ENCODE measurements at regions not wholly inside any gene's neighbourhood (a gene's known extent, or its start where the extent isn't known, plus 50 kb on each side); places are given as distances from the start of the nearest gene placed in this dataset.
A peak's percentile ranks its signal among the peaks of the same experiment; 100 is the strongest.

DNA sequence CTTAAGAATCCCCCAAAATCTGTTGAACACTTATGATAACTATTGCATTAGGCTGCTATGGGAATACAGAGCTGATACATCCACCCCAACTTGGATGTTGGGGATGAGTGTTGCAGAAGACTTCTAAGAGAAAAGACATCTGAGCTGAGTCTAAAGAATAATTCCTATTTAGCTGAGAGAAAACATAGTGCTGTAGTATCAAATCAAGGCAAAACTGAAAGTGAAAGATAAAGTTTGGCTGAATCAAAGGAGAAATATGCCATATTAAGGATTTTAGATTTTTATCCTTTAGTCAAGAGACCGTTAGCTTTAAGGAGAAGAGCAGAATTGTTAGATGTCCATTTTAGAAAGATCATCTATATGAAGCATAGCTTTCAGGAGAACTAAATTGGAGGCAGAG is 726.9 kb upstream of the PTBP2 start:
- DNase-seq = no peak

DNA sequence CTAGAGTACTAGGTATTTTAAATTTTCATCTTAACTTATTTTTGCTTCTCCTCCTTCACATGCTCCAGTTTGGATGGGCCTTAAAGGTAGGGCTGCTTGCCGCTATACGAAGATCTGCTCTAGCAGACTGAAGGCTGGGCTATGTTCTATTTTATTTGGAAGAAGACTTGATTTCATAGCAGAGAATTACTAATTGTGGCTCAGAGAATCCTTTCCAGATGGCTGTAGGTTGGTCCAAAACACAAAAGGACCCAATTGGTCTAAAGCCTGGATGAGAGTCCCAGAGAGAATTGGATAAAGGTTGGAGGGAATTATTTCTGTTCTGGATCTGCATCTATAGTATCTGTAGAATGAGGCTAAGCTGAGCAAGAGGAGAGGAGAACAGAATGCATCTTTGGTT is 719.4 kb upstream of the PTBP2 start:
- DNase-seq = peak in 2 of 3 donors; percentile 6 to 34

DNA sequence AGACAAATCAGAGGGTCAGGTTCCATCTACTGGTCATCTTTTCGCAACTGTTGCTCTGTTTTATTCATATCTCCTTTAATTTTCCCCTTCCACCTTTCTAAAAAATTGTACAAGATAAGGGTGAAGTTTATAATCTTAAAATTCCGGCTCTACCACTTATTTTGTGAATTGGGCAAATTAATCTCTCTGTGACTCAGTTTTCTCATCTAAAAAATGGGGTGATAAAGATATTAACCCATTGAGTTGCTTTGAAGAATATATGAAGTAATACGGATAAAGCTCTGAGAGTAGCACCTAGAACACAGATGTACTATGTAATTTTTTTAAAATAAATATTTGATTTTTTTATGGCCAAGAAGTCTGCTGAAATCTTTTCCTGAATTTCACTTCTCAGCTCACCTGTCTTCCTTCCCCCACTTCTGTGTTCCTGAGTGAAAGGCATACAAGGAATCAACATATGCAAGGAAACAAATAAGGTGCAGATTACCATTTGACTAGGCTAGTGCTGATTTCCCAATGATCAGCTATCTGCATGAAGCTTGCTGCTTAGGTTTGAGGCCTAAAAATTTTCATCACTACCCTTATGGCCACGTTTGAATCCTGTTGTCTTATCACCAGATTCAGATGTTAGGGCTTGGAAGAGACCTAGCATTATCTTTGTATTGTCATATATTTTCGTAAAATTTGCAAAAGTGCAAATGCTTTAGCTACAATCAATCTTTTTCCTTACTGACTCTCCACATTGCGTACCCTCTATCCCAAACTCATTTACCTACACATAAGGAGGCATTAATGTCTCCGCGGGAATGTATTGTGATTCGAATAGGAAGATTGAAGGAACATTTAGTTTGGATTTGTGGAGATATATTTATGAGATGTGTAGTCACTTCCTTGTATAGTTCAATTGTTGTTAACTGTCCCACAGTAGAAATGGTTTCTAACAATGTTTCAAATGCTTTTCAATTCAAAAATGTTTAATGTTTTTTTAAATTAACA is 718.3 kb upstream of the PTBP2 start:
- DNase-seq = no peak

DNA sequence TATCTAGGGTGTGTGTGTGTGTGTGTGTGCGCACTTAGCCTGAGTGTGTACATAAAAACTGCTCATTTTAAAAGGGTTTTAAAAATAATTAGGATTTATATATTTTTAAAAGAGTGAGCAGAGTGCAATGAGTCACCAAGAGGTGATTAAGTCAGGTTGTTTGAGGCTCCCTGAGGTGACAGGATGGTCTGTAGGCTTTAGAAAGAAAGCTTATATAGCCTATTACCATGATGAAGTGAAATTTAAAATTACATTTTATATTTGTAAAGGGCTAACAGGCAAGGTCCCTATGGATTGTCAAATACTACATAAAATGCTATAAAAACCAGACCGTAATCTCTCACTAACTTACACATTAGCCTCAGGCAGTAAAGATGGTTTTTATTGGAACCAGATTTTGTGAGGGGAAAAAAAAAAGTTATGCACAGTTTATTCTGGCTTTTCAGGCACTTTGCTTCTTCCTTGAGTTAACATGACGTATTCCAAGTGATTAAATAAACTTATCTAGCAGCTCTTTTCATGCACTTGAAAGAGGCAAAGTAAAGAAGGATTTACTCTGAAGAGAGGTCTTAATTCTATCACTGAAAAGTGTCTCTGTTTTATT is 711.7 kb upstream of the PTBP2 start:
- peak in 2 of 3 donors; percentile 7 to 48 for DNase-seq

DNA sequence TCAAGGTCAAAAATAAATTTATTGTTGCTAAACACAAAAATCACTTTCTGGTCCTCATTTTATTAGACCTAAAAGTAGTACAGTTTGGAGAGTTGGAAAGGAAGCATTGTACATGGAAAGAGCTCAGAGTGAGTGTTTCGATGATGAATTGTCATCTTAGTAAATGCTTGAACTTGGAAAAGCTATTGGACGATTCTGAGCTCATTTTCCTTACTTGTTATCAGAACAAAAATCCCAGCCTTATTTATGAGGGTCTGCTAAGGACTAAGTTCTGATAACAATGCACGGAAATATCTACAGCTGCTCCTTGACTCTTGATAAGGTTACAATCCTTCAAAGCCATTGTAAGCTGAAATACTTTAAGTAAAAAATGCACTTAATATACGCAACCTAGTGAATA is 710.0 kb upstream of the PTBP2 start:
- DNase-seq = no peak

DNA sequence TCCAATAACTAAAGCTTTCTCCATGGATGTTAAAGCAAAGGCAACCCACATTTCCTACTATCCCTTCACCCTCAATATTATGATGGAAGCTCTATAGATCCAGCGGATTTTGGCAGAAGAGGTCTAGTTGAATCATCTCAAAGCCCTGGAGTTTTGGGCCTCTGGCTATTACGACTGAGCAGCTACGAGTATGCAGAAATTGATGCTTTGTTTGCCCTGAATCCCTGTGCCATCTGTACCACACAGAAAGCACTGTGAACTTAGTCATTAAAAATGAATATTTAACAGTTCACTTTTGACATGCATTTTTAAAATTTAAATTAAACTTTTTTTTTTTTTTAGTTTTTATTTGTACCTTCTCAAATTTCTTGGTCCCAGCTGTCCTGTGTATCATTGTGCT is 705.4 kb upstream of the PTBP2 start:
- no peak for DNase-seq

DNA sequence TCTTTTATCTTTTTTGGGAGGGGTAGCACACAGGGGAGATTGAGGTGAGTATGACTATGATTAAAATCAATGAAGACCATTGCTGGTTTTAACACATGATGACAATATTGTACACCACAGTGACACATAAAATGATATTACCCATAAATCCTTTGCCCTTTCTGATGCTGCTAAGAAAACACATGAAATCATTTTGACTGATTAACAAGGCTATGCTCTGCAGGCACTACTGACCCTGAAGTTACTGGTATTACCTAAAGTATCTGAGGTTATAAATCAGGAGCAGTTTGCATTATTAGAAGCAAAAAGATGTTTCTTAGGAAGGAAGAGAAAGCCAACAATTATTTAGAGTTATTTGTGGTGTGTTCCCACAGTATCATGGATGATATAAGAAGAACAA is 701.2 kb upstream of the PTBP2 start:
- no peak for DNase-seq

DNA sequence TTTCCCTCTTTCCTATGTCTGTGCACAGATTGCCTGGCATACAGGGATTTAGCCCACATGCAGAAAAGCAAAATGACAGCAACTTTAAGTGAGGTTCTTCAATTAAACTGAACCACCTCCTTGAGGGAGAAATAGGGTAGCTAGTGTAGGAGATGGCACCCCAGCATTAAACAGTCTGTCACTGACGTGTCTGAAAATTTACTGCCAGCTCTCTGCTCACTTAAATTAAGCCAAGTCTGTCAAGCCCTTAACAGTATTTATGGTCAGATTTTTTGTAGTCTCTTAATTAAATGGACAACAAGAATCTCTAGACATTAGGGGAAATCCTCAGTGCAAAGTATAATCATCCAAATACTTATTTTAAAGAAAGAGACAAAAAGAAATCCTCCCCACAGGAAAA is 696.5 kb upstream of the PTBP2 start:
- DNase-seq = no peak

DNA sequence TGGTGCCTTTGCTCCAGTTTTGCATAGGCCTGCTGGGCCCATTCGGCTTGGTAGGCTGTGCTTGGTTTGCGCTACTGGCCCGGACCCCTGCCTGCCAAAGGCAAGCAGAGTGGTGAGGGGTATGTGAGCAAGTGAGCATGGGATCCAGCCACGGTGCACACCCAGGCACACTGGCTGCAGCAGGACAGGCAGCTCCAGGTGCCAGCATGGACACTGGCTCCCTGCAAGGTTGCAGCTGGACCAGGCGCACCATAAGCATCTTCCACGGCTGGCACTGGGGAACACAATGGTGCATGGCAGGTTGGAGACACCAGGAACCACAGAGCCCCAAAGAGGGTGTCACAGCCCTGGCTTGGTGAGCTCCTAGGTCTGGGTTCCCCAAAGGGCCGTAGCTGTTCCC is 693.5 kb upstream of the PTBP2 start:
- DNase-seq = no peak

DNA sequence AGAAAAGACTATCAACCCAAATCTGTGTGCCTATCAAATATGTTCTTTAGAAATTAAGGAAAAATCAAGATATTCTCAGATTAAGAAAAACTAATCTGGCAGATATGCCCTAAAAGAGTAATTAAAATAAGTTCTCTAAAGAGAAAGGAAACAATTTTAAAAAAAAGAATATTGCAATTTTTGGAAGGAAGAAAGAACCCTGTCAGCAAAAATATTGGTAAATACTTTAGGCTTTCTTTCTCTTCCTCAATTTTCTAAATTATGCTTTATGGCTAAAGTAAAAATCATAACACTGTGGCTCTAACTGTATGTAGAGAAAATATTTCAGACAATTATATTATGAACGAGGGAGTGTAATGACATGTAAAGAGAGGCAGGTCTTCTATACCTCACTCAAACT is 691.3 kb upstream of the PTBP2 start:
- no peak for DNase-seq

DNA sequence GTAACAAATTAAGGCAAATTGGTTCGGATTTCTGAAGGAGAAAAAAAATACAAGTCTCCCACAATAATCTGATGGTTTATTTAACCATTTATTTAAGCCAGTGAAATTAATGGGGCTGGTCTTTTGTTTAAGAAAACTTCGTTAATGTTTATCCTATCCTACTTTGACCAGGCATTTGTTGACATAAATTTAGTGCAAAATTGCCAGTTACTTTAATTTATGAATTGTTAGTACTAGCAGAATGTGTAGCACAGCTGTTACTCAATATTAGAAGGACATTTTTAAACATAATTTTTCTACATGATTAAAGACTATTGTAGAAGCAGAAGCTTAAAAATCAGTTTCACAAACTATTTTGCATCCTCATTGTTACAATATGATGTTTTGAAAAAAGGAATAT is 687.6 kb upstream of the PTBP2 start:
- no peak for DNase-seq

DNA sequence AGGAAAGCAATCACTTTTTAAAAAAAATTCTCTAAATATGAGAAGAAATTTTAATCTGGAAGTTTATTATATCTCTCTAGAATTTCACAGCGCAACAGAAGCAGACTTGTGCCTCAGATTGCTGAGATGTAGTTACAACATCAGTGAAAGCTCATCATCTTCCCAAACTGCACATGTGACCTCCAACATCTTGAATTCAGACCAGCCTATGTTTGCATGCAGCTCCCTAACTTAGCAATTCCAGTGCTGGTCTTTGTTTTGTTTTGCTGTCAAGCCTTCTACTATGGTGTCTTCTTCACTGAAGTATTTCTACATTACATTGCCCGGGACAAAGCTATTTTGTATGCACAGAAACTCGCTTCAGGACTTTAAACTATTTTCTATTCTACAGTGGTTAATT is 684.8 kb upstream of the PTBP2 start:
- DNase-seq = no peak

DNA sequence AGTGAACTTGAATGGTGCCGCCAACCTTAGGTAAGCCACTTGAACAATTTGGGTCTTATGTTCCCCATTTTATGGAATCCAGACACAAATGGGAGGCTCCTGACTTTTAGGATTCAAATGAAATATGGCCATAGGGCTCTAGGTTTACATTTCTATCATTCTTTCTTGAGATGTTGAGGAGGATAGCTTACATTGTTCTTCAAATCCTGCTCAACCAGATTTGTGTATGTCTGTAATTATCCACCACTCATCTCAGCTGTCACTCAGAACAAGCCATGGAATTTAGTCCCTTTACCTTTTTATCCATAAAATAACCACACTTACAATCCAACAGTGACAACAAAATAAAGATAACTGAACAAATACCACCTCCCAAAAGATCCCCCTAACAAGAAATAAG is 682.9 kb upstream of the PTBP2 start:
- DNase-seq = no peak

DNA sequence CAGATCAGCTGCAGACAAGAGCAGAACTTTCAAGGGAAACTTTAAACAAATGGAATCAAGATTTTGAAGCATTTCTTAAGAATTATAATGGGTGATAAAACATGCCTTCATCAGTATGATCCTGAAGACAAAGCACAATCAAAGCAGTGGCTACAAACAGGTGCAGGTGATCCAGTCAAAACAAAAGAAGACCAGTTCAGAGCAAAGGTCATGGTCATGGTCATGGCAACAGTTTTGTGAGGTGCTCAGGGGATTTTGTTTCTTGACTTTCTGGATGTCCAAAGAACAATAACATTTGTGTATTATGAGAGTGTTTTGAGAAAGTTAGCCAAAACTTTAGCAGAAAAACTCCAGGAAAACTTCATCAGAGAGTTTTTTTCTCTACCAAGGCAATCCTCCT is 681.7 kb upstream of the PTBP2 start:
- DNase-seq = no peak

DNA sequence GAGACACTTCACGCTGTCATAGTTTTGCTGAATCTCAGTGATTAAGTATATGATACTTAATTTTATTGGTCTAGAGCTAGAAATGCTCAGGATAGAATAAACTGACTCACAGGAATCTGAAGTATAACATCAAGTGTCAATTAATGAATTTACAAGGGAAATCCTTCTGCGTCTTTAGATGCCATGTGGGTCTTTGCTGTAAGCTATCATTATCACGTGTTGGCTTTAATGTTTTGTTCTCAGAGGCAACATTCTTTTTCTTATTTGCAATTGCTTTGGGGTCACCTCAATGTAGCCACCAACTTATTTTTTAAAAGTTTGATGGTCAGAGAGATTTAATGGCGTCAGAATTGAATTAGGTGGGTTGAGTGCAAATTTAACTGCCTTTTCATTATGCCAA is 680.1 kb upstream of the PTBP2 start:
- no peak for DNase-seq

DNA sequence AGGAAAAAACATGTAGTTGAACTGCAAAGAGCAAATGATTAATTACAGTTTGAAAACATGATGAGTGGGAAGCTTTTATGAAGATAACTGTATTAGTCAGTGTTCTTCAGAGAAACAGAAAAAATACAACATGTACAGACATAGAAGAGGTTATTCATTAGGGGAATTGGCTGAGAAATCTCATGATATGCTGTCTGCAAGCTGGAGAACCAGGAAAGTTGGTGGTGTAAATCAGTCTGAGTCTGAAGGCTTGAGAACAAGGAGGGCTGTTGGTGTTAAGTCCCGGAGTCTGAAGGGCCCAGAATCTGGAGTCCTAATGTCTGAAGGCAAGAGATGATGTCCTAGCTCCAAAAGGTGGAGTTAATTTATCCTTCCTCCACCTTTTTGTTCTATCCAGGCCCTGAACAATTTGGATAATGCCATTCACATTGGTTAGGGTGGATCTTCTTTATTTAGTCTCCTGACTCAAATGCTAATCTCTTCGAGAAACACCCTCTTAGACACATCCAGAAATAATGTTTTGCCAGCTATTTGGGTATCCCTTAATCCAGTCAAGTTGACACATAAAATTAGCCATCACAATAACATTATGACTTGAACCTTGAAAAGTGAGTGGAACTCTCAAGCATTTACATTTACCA is 672.9 kb upstream of the PTBP2 start:
- no peak for DNase-seq

DNA sequence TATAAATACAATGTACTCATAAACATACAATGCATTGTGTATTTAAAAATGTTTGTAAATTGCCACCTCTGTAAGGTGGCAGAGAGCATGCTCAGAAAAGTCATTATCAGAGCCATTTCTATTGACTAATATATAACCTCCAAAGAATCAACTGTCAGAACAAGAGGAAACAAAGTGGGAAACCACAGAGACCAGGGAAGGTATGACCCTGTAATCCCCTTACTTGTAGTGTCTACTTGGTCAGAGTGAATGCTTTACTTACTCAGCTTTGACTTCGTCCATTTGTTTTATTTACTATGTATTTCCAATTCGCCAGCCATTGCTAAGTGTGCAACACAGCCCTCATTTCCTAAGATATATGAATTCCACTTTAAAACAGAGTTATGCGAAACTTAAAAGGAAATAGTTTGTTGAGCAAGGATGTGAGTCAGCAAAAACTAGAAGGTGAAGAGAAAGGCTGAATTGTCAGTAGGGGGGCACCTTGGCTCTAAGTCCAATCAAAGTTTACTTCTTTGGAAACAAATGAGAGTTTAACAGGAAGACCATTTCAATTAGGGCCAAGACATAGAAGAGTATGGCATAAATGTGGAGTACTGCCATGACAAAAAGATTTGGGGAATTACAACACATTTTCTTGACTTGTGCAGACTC is 671.7 kb upstream of the PTBP2 start:
- no peak for DNase-seq

DNA sequence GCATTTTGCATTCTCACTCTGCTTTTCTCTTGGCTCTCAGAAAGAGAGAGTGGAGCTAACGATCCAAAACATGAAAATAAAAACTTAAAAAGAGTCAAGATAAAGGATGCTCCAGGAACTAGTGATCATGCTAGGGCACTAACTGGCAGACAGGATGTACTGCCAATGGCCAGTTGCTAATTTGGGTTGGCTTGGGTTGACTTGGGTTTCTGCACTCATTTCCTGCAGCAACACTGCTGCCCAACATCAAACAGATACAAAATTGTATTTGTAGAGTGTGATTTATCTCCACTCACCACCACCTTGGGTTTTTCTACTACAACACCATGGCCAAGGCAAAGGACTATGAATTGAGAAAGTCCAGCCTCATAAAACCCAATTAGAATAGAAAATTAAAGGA is 662.3 kb upstream of the PTBP2 start:
- no peak for DNase-seq

DNA sequence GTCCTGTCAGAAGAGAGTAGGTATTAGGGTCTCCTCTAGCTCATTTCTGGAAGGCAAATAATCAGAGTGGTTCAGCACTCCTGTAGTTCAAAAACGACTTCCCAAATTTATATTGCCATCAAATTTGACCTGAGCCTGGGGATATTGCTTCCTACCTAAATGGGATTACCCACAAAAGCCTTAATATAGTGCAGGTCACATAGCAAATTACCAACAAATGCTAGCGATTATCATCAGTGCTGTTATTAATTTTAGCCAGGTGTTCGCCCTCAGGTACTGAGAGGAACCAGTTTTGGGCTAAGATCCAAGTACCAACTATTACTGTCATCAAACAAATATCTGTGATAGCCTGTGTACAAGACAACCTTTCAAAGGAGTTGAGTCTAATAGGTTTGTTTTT is 661.8 kb upstream of the PTBP2 start:
- no peak for DNase-seq

DNA sequence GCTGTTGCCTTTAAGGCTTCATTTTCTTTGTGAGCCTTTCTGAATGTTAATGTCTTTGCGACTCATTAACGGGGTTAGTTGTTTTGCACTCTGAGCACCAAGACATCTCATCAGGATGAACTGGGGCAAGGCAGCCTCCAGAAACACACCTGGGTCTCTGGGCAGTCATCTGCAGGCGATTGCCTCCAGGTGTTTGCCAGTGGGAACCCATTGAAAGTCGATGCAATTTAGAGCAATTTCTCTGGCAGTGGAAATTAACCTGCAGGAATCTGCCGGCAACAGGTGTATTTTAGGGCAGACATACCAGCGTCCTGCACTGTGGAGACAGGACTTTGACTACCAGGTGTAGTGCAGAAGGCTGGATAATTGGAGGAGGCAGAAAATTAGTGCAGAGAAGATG is 661.0 kb upstream of the PTBP2 start:
- DNase-seq = no peak

DNA sequence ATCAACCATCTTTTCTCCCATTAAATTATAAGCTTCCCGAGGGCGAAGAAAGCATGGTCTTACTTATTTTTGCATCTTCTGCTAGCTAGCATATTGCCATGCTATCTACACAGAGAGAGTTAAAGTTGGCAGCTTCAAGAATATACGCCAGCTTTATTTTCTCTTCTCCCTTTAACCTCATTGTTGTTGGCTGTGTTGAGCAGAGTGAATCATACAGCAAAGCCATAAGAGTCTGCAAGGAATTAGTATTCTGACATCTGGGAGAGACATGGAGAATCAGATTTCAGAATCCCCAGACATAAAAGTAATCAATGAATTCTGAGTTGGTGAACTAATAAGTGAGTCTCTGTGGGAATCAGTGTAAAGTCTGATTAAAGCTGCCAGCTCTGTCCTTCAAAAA is 649.6 kb upstream of the PTBP2 start:
- DNase-seq = peak in 1 of 3 donors; percentile 1

DNA sequence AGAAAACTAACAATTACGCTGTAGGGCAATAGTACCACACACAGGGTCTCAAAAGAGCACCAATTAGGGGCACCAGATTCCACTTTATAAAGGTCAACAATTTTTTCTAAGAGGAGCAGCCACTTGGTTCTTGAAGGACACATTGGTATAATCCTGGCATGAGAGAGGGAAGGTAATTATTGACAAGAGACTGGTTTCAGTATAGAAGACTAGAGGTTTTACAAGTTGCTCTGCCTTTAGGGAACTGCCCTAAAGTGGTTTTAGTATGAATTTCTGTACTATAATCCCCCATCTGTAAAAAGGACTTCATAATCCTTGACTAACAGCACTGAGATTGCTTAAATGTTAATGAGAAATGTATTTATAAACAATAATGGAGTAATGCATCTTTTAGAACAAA is 648.5 kb upstream of the PTBP2 start:
- DNase-seq = no peak

DNA sequence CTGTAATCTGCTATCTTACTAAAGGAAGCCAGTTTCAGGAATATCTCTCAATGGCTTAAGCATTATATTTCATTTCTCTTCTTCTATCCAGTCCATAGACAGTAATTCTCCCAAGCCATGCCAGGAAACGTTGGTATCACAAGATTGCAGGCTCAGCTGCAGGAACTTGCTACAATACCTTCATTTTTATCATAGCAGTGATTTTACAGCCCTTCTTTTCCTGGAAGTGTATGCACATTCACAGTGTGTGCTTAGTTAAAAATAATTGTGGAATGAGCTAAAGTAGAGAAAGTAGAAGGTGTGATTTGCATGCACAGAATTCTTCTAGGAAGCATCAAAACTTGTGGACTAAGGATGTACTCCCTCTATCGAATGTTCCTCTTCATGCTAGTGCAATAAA is 647.2 kb upstream of the PTBP2 start:
- DNase-seq = no peak
